Fibroblast of villous mesenchyme (primary cell): ENCODE measurements at regions not wholly inside any gene's neighbourhood (a gene's known extent, or its start where the extent isn't known, plus 50 kb on each side); places are given as distances from the start of the nearest gene placed in this dataset.

Source experiments
- DNase-seq: peaks from one replicate; pipeline ENCODE4 v3.0.0-alpha.2; 2010; ENCODE audit warnings: low read depth
- H3K4me3 ChIP-seq: 2 replicates; pipeline ENCODE4 v1.5.1; 2011; ENCODE audit warnings: low read depth, mild to moderate bottlenecking, low read length
- CTCF ChIP-seq: IDR thresholded peaks from 2 replicates; pipeline ENCODE4 v1.5.1; 2012; ENCODE audit warnings: low read depth, mild to moderate bottlenecking, low read length; ENCODE audit not compliant: insufficient read depth

DNA sequence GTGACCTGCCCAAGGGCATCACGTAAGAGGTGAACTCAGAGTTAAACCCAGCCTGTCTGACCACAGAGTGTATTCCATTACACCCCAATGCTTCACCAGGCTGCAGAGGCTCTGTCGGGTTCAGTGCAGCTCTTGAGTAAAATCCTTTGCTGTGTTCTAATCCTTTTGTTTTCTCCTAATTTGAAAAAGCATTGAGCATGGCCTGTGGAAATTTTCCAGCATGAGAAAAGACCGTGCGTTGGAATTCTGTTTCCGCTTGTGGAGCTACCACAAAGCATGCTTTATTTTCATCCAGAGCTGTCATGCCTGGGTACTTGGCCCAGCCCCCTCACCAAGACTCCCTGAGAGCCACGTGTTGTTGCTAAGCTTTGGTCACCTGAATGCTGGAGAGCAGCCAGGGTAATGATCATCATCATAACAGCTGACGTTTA lies 317.6 kb downstream of the PRDM2 start:
- no peak for TF ChIP-seq CTCF
- no peak overlapping the region for H3K4me3 ChIP-seq
- DNase-seq = no peak

- no peak for TF ChIP-seq CTCF
Measured at GRCh38 chr1:14019461-14019860, 319.5 kb downstream of the PRDM2 start.

GRCh38 chr1:14020006-14020405 lies 320.0 kb downstream of the PRDM2 start:
- H3K4me3 ChIP-seq = no peak overlapping the region
- no peak for DNase-seq
- no peak for TF ChIP-seq CTCF

More at GRCh38 chr1:14019461-14019860, 319.5 kb downstream of the PRDM2 start:
- no peak for DNase-seq
- H3K4me3 ChIP-seq = no peak overlapping the region

- DNase-seq = no peak
- no peak overlapping the region for H3K4me3 ChIP-seq
- TF ChIP-seq CTCF = no peak
Measured at GRCh38 chr1:14027099-14027498, 327.1 kb downstream of the PRDM2 start.

- DNase-seq = no peak
- no peak for TF ChIP-seq CTCF
- no peak overlapping the region for H3K4me3 ChIP-seq
Measured at GRCh38 chr1:14031461-14031860, 331.5 kb downstream of the PRDM2 start.

DNA sequence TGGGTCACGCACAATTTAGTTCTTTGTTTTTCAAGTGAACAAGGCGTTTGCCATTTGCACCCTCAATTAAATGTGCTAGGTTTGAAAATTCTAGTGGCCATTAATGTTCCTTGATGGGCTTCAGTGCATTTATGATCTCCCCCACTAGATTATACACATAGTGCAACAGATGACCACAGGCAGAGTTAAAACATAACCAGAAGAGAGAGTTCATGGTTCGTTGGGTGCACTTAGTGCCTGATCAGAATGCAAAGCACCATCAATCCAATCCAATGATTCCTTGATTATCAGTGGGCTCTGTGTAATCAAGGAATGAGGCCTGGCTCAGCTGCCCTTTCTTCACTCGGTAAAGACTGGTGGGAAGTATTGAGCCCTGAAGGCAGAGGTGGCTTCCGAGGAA lies 334.5 kb downstream of the PRDM2 start:
- no peak overlapping the region for H3K4me3 ChIP-seq
- DNase-seq = no peak
- no peak for TF ChIP-seq CTCF

DNA sequence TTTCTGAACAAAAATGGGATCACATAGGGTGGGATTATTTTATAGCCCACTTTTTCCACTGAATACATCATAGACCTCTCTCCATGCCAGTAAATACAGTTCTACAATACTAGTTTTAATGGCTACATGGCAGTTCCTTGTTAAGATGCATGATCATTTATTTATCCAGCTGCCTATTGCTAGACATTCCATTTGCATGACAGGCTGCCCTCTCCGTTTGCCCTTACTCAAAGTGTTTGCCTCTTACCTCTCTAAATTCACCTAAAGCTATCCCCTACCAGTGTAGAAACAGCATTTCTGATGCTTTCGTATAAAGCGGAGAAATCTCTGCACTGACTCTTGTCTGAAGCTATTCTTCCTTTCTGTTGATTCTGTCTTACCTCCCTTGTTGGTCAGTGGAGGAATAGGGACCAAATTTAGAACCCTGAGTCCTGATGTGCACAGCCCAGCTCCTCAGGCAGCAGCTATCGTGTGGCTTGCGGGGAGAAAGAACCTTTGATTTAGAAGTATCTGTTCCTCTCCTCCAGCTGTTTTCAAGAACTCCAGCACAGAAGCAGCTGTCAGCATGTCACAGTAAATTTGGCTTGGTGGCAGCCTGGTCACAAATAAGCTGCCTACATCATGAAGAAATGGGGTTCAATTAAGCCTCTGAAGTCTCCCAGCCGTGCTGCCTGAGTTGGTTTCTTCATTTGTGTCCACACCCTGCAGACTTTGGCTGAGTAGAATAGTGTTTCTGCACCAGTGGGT lies 337.3 kb downstream of the PRDM2 start:
- no peak for TF ChIP-seq CTCF
- no peak for DNase-seq
- no peak overlapping the region for H3K4me3 ChIP-seq
